Bronchial epithelial cell (primary cell): ENCODE measurements at regions not wholly inside any gene's neighbourhood (a gene's known extent, or its start where the extent isn't known, plus 50 kb on each side); places are given as distances from the start of the nearest gene placed in this dataset.

Source experiments
- DNase-seq: peaks from one replicate; pipeline ENCODE4 v3.0.0-alpha.2; 2010; ENCODE audit warnings: low read depth
- FAIRE-seq: peaks from 2 replicates; lab custom pipeline; 2011; peaks lifted over from hg19 to GRCh38; lab: Jason Lieb, UNC
- H3K27me3 ChIP-seq: 2 replicates; pipeline ENCODE4 v1.5.1; 2011; ENCODE audit warnings: low read length; ENCODE audit not compliant: control insufficient read depth, insufficient read depth
- H3K36me3 ChIP-seq: 2 replicates; pipeline ENCODE4 v1.5.1; 2011; ENCODE audit warnings: low read length; ENCODE audit not compliant: control insufficient read depth, insufficient read depth
- H3K4me3 ChIP-seq: 2 replicates; pipeline ENCODE4 v1.5.1; 2011; ENCODE audit warnings: mild to moderate bottlenecking, low read depth, low read length, control low read depth
- TF ChIP-seq, protein P1 (sequence below): IDR thresholded peaks from 2 replicates; pipeline ENCODE4 v1.5.1; 2011; ENCODE audit warnings: mild to moderate bottlenecking, moderate library complexity, low read length, control low read depth, inconsistent platforms; ENCODE audit not compliant: insufficient read depth, severe bottlenecking

DNA sequence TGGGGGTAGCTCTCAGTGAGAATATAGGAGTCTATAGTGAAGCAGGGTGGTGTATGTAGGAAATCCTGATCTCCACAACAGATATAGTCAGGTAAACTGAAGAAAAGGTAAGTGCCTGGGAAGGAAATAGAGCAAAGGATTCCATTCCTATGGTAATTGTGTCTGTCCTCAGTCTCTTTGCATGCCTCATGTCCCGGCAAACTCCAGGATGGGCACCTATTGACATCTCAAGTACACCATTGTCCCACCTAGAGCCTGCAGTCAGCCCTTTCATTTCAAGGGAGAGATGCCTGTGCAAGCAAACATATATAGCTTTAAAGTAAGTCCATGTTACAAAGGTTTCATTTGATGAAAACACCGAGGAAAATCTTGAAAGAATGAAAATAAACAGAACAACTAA lies 257.7 kb upstream of the AZI2 start:
- Histone ChIP-seq H3K4me3 (no peak overlapping the region), H3K27me3 (no peaks in the 10 kb centered on the region), H3K36me3 (no peaks in the 10 kb centered on the region)
- DNase-seq (no peak), FAIRE-seq (no peak)
- TF ChIP-seq, protein P1, sequence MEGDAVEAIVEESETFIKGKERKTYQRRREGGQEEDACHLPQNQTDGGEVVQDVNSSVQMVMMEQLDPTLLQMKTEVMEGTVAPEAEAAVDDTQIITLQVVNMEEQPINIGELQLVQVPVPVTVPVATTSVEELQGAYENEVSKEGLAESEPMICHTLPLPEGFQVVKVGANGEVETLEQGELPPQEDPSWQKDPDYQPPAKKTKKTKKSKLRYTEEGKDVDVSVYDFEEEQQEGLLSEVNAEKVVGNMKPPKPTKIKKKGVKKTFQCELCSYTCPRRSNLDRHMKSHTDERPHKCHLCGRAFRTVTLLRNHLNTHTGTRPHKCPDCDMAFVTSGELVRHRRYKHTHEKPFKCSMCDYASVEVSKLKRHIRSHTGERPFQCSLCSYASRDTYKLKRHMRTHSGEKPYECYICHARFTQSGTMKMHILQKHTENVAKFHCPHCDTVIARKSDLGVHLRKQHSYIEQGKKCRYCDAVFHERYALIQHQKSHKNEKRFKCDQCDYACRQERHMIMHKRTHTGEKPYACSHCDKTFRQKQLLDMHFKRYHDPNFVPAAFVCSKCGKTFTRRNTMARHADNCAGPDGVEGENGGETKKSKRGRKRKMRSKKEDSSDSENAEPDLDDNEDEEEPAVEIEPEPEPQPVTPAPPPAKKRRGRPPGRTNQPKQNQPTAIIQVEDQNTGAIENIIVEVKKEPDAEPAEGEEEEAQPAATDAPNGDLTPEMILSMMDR = no peak

DNA sequence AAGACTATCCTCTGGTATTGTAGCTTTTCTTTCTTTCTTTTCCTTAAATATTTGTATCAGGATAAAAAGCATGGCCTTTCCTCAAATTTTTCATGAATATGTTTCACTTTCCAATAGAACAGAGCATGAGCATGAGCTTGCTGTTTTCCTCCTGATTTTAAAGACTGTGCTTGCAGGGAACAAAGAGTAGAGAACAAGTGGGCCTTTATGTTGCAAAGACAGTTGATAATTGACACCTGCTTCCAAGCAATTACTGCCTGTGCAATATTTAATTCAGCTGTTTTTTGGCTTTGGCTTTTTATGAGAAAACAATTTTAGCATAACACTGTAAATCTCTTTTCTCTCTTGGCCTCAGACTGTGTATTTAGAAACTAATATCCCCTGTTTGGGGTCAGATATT lies 263.6 kb upstream of the AZI2 start:
- no peaks in the 10 kb centered on the region for H3K27me3 ChIP-seq
- no peaks in the 10 kb centered on the region for H3K36me3 ChIP-seq
- DNase-seq = no peak
- TF ChIP-seq, protein P1 = no peak
- no peak overlapping the region for H3K4me3 ChIP-seq
- no peak for FAIRE-seq

DNA sequence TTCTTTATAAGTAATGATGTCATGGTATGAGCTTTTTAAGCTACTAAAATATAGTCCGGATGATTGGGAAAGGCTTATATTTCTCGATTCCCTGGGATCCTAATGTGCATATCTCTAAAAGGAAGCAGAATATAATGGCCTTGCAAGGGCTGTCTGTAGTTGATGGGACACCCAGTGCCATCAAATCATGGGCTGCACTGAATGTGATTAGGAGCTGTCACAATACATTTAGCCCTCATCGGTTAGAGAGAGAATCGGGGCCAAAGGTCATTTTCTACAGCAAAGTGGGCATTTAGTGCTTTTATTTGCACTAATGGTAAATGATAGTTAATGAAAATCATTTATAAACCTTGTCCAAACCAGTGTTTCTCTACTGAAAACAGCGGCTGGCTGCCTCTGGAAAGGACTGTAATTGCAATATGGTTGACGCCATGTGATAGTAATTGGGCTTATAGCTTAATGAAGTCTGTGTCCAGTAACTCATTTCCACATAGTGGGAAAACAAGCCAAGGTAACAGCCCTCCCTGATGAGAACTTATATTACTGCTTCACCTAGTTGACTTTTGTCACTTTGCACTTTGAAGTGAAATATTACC lies 265.0 kb upstream of the AZI2 start:
- DNase-seq (no peak), FAIRE-seq (no peak)
- Histone ChIP-seq H3K27me3 (no peaks in the 10 kb centered on the region), H3K4me3 (no peak overlapping the region), H3K36me3 (no peaks in the 10 kb centered on the region)
- TF ChIP-seq, protein P1 = no peak

DNA sequence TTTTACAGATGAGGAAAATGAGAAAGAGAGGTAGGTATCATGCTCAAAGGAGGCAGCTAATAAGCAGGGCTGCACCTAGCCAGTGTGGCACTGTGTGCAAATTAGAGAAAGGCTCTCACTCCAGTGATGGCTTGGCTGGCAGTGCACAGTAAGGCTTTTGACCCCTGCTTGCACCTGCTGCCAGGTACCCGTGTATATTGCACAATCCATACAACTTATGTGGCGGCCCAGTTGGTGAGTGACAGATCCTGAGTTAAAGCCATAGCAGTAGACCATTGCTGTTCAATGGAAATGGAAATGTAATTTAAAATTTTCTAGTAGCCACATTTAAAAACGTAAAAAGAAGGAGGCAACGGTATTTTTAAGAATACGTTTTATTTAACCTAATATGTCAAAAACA lies 266.4 kb upstream of the AZI2 start:
- FAIRE-seq (no peak), DNase-seq (no peak)
- Histone ChIP-seq H3K4me3 (no peak overlapping the region), H3K36me3 (no peaks in the 10 kb centered on the region), H3K27me3 (no peaks in the 10 kb centered on the region)
- TF ChIP-seq, protein P1 = no peak

DNA sequence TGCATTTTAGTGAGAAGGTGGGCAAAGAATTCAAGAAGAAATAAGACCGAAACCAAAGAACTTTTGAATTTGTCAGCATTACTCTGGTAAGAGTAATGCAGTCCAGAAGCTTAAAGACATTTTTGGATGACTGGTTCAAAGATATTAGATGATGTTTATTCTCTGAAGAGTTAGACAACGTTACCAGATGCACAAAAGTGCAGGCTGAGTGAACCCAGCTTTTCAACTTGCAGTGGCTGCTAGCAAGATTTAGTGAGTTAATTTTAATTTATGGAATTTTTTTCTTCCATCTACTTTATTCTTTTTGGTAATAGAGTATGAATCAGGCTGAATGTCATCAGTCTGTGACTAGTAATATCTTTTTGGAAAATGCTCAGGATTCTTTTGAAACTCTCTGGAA lies 267.3 kb upstream of the AZI2 start:
- Histone ChIP-seq H3K27me3 (no peaks in the 10 kb centered on the region), H3K4me3 (no peak overlapping the region), H3K36me3 (no peaks in the 10 kb centered on the region)
- TF ChIP-seq, protein P1 = no peak
- FAIRE-seq (no peak), DNase-seq (no peak)

DNA sequence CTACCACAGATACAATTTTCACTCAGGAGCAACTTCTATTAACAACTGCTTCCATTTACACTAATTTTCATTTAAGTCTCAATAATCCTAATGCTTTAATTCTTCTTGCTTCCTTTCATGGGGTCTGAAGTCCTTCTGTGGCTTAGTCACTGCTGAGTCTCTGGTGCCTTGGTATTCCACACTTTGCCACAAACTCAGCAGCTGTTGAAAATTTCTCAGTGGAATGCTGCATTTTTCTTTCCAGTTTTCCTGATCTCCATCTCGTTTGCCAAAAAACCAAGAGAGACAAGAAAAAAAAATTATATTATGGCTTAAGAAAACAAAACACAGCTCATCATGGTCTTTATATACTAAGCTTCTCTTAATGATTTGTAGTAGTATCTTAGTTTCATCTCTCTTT lies 269.2 kb upstream of the AZI2 start:
- TF ChIP-seq, protein P1 = no peak
- DNase-seq (no peak), FAIRE-seq (no peak)
- H3K27me3 ChIP-seq = no peaks in the 10 kb centered on the region
- H3K4me3 ChIP-seq = no peak overlapping the region
- H3K36me3 ChIP-seq = no peaks in the 10 kb centered on the region
